Effector memory CD8-positive, alpha-beta T cell (primary cell): ENCODE measurements at regions not wholly inside any gene's neighbourhood (a gene's known extent, or its start where the extent isn't known, plus 50 kb on each side); places are given as distances from the start of the nearest gene placed in this dataset.
"Not testable (repeated sequence)": the region's sequence is repeated elsewhere in the genome, so short reads cannot be mapped to it uniquely, and the experiment has no call there.

Experiments
- ATAC-seq: fragments of 150-1000 bp; cut with Tn5 transposase; replicated peaks from 2 replicates; pipeline ENCODE4 v1.10.0; 2021; ENCODE audit warnings: mild to moderate bottlenecking, moderate library complexity
- DNase-seq, 3 experiments: peaks; one replicate each; pipeline ENCODE4 v3.0.0; 2021
- H3K27ac Mint-ChIP-seq, 2 donors: one replicate each; pipeline ENCODE4 v1.8.0; 2022; ENCODE audit warnings: mild to moderate bottlenecking in 2 of 2, mixed read lengths in 2 of 2, moderate library complexity in 2 of 2
- H3K27me3 Mint-ChIP-seq, 2 donors: one replicate each; pipeline ENCODE4 v1.8.0; 2022; ENCODE audit warnings: mixed read lengths in 2 of 2
- H3K36me3 Mint-ChIP-seq: one replicate; pipeline ENCODE4 v1.8.0; 2022; ENCODE audit warnings: mild to moderate bottlenecking, moderate library complexity, mixed read lengths; ENCODE audit not compliant: insufficient read depth
- H3K4me1 Mint-ChIP-seq, 2 donors: one replicate each; pipeline ENCODE4 v1.8.0; 2022; ENCODE audit warnings: low read depth in 2 of 2, mixed read lengths in 2 of 2
- H3K4me3 Mint-ChIP-seq, 2 donors: one replicate each; pipeline ENCODE4 v1.8.0; 2022; ENCODE audit warnings: mild to moderate bottlenecking in 2 of 2, mixed read lengths in 2 of 2, moderate library complexity in 2 of 2
- H3K9me3 Mint-ChIP-seq, 2 donors: one replicate each; pipeline ENCODE4 v1.8.0; 2022; ENCODE audit warnings: mixed read lengths in 2 of 2

DNA sequence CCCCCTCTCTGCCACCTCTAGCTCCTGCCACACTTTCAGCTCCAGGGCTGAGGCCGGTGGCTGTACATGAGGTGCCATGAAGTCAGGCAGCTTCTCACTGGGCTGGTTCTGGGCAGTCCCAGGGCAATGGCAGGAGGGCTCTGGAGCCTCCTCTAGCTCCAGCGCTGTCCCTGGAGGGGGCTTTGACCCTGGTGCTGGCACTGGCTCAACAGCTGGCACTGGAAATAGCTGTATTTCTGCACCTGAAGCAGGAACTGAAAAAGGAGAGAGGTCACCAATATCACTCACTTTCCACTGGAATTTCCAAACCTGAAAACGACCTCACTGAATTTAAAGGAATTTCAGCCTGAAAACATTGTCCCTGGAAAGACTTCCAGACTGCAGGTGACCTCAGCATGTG, 1558.1 kb downstream of the TSPY10 start:
- not testable (repeated sequence) for H3K4me1 Mint-ChIP-seq, DNase-seq, H3K27ac Mint-ChIP-seq, H3K4me3 Mint-ChIP-seq, H3K9me3 Mint-ChIP-seq, H3K36me3 Mint-ChIP-seq, H3K27me3 Mint-ChIP-seq, ATAC-seq

DNA sequence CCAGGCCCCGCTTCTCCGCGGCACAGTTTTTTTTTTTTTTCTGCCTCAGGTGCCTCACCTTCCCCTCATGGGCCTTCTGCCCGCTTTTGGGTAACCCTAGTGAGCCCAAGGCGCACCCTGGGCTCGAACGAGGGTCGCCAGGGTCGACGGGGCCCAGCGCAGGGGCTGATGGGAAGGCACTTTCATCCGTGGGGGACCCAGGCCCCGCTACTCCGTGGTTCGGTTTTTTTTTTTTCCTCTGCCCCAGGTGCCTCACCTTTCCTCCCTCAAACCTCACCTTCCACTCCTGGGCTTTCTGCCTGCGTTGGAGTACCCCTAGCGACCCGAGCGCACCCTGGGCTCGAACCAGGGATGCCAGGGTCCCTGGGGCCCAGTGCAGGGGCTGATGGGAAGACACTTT, 1569.8 kb downstream of the TSPY10 start:
- not testable (repeated sequence) for H3K27me3 Mint-ChIP-seq, DNase-seq, H3K27ac Mint-ChIP-seq, H3K36me3 Mint-ChIP-seq, ATAC-seq, H3K4me1 Mint-ChIP-seq, H3K4me3 Mint-ChIP-seq, H3K9me3 Mint-ChIP-seq

DNA sequence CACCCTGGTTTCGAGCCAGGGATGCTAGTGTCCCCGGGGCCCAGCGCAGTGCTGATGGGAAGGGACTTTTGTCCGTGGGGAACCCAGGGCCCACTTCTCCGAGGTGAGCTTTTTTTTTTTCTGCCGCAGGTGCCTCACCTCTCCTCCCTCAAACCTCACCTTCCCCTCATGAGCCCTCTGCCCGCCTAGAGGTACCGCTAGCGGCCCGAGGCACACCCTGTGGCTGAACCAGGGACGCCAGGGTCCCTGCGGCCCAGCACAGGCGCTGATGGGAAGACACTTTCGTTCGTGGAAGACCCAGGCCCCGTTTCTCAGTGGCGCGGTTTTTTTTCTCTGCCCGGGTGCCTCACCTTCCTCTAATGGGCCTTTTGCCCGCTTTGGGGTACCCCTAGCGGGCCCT, 1570.7 kb downstream of the TSPY10 start:
- ATAC-seq, DNase-seq, H3K36me3 Mint-ChIP-seq, H3K27me3 Mint-ChIP-seq, H3K27ac Mint-ChIP-seq, H3K4me1 Mint-ChIP-seq, H3K4me3 Mint-ChIP-seq, H3K9me3 Mint-ChIP-seq: not testable (repeated sequence)

DNA sequence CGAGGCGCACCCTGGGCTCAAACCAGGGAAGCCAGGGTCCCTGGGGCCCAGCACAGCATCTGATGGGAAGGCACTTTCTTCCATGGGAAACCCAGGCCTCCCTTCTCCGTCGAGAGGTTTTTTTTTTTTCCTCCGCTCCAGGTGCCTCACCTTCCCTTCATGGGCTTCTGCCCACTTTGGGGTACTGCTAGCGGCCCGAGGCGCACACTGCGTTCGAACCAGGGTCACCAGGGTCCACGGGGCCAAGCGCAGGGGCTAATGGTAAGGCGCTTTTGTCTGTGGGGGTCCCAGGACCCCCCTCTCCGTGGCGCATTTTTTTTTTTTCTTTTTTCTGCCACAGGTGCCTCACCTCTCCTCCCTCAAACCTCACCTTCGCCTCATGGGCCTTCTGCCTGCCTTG, 1571.3 kb downstream of the TSPY10 start:
- no peak for ATAC-seq
- no peaks in the 10 kb centered on the region for H3K27me3 Mint-ChIP-seq
- H3K4me1 Mint-ChIP-seq = no peaks in the 10 kb centered on the region

DNA sequence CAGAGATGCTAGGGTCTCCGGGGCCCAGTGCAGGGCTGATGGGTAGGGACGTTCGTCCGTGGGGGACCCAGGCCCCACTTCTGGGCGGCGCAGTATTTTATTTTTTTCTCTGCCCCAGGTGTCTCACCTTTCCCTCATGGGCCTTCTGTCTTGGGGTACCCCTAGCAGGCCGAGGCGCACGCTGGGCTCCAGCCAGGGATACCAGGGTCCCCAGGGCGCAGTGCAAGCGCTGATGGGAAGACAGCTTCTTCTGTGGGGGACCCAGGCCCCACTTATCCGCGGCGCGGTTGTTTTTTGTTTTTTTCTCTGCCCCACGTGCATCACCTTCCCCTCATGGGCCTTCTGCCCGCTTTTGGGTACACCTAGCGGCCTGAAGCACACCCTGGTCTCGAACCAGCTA, 1572.8 kb downstream of the TSPY10 start:
- not testable (repeated sequence) for H3K27me3 Mint-ChIP-seq, ATAC-seq, DNase-seq

More for the DNA sequence above, 1571.3 kb downstream of the TSPY10 start:
- Mint-ChIP-seq H3K27ac (no peak overlapping the region), H3K9me3 (peaks cover 0 to 3% of the 10 kb centered on the region in 2 donors), H3K4me3 (no peak overlapping the region), H3K36me3 (peaks cover 4% of the 10 kb centered on the region)
- no peak for DNase-seq

DNA sequence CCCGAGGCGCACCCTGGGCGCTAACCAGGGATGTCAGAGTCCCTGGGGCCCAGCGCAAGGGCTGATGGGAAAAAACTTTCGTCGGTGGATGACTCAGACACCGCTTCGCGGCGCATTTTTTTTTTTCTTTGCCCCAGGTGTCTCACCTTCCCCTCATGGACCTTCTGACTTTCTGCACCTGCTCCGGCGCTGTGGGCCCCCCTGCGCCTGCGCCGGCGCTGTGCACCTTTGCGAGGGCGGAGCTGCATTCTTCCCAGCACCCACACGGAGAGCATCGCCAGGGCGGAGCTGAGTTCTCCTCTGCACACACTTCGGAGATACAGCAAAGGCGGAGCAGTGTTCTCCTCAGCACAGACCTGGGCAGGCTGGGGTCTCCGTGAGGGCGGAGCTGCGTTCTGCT, 1575.3 kb downstream of the TSPY10 start:
- DNase-seq, ATAC-seq, H3K4me1 Mint-ChIP-seq, H3K9me3 Mint-ChIP-seq, H3K4me3 Mint-ChIP-seq, H3K27ac Mint-ChIP-seq, H3K36me3 Mint-ChIP-seq, H3K27me3 Mint-ChIP-seq: not testable (repeated sequence)

More for the DNA sequence above, 1572.8 kb downstream of the TSPY10 start:
- H3K4me1 Mint-ChIP-seq, H3K9me3 Mint-ChIP-seq, H3K36me3 Mint-ChIP-seq, H3K4me3 Mint-ChIP-seq, H3K27ac Mint-ChIP-seq: not testable (repeated sequence)

DNA sequence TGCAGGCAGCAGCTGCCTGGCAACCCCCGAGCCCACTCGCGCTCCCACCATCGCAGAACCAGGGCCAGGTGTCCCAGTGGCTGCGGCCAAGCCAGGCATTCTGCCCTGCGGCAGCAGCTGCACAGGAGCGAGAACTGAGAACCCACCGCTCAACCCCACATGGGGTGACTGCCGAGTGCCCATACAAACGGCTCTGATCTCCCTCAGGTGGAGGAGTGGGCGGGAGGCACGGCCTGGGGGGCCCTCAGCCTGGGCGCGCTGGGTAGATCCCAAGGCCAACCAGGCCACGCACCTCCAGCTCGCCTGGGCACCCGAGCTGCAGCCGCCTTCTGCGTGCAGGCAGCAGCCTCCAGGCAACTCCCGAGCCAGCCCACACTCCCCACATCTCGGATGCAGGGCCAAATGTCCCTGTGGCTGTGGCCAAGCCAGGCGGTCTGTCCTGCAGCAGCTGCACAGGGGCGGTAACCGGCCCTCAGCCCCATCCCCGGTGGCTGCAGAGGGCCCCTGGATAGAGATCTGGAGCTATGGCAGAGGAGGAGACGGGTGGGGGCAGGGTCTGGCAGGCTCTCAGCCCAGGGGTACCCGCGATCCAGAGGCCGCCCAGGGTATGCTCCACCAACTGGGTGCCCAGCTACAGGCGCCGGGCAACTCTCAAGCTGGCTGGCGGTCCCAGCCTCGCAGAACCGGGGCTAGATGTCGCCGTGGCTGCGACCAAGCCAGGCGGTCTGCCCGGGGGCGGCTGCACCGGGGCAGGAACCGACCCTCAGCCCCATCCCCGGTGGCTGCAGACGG, 1579.6 kb downstream of the TSPY10 start:
- H3K36me3 Mint-ChIP-seq, H3K9me3 Mint-ChIP-seq, ATAC-seq, H3K4me3 Mint-ChIP-seq, H3K4me1 Mint-ChIP-seq, DNase-seq, H3K27ac Mint-ChIP-seq, H3K27me3 Mint-ChIP-seq: not testable (repeated sequence)

DNA sequence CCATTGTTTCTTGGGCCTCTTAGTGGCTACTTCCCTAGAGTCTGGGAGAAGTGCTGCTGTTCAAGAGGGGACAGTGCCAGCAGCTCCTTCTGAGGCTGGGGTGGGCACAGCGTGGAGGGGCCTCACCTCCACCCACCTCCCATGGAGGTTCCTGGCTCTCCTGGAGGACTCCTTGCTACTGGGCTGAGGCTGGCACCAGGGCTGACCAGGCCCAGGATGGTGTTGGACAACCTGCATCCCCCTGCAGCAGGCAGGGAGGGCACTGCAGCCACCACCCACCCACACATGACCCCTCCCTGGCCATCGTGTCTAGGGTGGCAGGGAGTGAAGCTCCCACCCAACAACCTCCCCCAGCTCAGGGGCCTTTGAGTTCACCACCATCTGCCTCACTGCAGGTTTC, 1549.3 kb upstream of the USP9Y start:
- not testable (repeated sequence) for ATAC-seq, H3K27ac Mint-ChIP-seq, H3K4me1 Mint-ChIP-seq, H3K9me3 Mint-ChIP-seq, H3K4me3 Mint-ChIP-seq, H3K36me3 Mint-ChIP-seq, DNase-seq, H3K27me3 Mint-ChIP-seq

DNA sequence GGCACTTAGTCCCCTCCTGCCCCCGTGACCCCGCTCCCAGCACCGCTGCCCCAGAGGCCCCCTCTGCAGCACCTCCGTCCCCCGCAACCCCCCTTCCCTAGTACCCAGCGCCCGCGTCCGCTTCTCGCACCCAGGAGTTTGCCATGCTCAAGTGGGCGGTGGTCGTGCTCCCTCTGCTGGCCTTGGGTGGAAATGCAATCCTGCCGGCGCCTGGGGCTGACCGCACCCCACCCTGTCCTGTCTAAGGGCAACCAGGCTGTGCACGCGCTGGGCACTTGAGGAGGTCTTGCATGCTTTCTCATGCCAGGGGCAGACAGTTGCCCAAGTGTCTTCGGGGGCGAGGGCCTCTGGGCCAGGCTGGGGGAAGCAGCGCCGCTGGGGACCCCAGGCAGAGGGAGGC, 1544.9 kb upstream of the USP9Y start:
- DNase-seq, H3K36me3 Mint-ChIP-seq, H3K4me3 Mint-ChIP-seq, H3K9me3 Mint-ChIP-seq, H3K27ac Mint-ChIP-seq, H3K4me1 Mint-ChIP-seq, ATAC-seq, H3K27me3 Mint-ChIP-seq: not testable (repeated sequence)

DNA sequence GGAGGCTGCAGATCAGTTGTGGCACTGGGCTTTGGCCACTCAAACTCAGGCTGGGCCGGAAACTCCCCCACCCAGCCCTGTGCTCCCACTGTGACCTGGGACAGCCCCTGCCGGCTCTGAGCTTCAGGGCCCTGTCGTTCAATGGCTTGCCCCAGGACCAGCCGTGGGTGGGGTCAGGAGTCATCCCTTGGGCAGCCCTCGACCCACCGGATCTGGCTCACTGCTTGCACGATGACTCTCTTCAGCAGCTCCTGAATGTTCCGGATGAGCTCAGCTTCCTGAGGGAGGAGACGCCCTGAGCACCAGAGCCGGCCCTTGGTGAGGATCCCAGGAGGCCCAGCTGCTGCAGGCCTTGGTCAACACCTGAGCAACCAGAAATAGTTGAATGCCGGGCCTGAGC, 1544.2 kb upstream of the USP9Y start:
- DNase-seq, H3K27ac Mint-ChIP-seq, H3K9me3 Mint-ChIP-seq: not testable (repeated sequence)

DNA sequence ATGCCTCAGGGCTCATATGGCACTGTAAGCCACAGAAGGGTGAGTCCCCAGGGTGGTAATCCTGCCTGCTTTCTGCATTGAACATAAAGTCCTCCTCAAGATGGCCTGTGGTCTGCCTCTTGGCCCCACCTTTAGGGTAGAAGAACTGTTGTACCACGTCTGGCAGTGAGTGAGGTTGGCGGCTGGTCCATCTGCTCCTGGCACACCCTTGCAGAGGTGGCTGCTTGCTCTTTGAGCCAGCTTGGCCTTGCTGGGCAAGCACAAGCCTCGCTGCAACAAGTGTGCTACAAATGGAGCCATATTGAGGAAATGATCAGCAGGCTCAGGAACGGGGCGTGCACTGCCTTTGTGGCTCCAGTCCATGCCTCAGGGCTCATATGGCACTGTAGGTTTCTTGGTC, 1524.0 kb upstream of the USP9Y start:
- H3K27ac Mint-ChIP-seq, H3K36me3 Mint-ChIP-seq, DNase-seq, H3K27me3 Mint-ChIP-seq, H3K9me3 Mint-ChIP-seq, ATAC-seq, H3K4me1 Mint-ChIP-seq, H3K4me3 Mint-ChIP-seq: not testable (repeated sequence)

More for the DNA sequence above, 1544.2 kb upstream of the USP9Y start:
- H3K27me3 Mint-ChIP-seq, H3K4me1 Mint-ChIP-seq, H3K4me3 Mint-ChIP-seq, H3K36me3 Mint-ChIP-seq, ATAC-seq: not testable (repeated sequence)

DNA sequence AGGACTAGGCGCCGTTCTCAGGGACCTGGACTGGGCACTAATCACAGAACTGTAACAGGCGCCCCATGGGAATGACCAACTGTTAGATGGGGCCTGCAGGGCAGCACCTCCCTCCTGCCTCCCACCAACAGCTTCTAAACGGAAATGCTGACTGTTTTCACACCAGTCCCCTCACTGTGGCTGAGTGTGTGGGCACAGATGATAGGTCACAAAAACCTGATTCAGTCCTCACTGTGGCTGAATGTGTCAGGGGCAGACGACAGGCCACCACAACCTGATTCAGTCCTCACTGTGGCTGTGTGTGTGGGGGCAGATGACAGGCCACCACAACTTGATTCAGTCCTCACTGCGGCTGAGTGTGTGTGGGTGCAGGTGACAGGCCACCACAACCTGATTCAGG, 1499.9 kb upstream of the USP9Y start:
- not testable (repeated sequence) for H3K27ac Mint-ChIP-seq, H3K4me1 Mint-ChIP-seq, H3K9me3 Mint-ChIP-seq, H3K27me3 Mint-ChIP-seq, ATAC-seq, H3K36me3 Mint-ChIP-seq
- peak in 2 of 3 experiments; percentile 1 to 5 for DNase-seq
- peak overlapping the region in 1 of 2 donors; percentile 22 for H3K4me3 Mint-ChIP-seq

DNA sequence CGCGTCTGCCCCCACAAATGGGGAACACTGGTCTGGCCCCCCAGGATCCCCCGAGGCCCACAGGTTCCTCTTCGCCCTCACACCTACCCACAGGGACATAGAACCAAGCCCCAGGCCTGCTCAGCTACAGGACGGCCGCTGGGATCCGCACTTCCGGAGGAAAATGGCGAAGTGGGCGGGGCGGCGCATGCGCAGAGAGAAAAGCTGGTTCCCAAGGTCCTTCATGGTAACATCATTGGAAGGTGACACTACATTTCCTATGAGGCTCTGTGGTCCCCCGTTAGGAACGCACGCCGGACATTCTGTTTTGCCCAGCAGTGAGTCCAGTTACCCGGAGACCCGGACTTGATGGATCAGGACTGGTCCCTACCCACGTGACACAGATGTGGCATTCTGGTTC, 1486.2 kb upstream of the USP9Y start:
- DNase-seq = peak; percentile 1 to 34 (median 2)
- H3K27ac Mint-ChIP-seq = peak overlapping the region; percentile 64 to 79
- H3K27me3 Mint-ChIP-seq, H3K9me3 Mint-ChIP-seq, H3K36me3 Mint-ChIP-seq, ATAC-seq, H3K4me1 Mint-ChIP-seq: not testable (repeated sequence)
- peak overlapping the region; percentile 73 to 83 for H3K4me3 Mint-ChIP-seq
